A673 (cell line): ENCODE measurements at regions not wholly inside any gene's neighbourhood (a gene's known extent, or its start where the extent isn't known, plus 50 kb on each side); places are given as distances from the start of the nearest gene placed in this dataset.

ENCODE experiments used
- CTCF ChIP-seq: fragments of 300-800, 200-600 bp; sonication (generic); conservative IDR thresholded peaks from 2 replicates; pipeline ENCODE4 v1.5.1; 2017; ENCODE audit warnings: low read depth, mild to moderate bottlenecking, antibody characterized with exemption, low read length, moderate library complexity, mixed read lengths
- EZH2 ChIP-seq: fragments of 200-600 bp; sonication (generic); IDR thresholded peaks from 2 replicates; pipeline ENCODE4 v1.6.1; 2017; ENCODE audit warnings: borderline replicate concordance, low read depth, mild to moderate bottlenecking, mixed read lengths, antibody characterized with exemption, low read length; ENCODE audit not compliant: poor library complexity, severe bottlenecking

- TF ChIP-seq CTCF (no peak), EZH2 (no peak)
Observed at GRCh38 chr1:118370861-118371260, 185.8 kb upstream of the SPAG17 start.
